ENCODE measurements at regions not wholly inside any gene's neighbourhood (a gene's known extent, or its start where the extent isn't known, plus 50 kb on each side); places are given as distances from the start of the nearest gene placed in this dataset.
A peak's percentile ranks its signal among the peaks of the same experiment; 100 is the strongest.

- no peaks in the 10 kb centered on the region for H3K36me3 ChIP-seq
- no peaks in the 10 kb centered on the region for H3K4me1 ChIP-seq
- intact Hi-C loops (cut with DNase I), result no loop called here
- H3K9me3 ChIP-seq, result no peaks in the 10 kb centered on the region
- no peak for ATAC-seq
- peaks cover 8% of the 10 kb centered on the region for H3K27me3 ChIP-seq
- no peak overlapping the region for H3K4me3 ChIP-seq
- H3K27ac ChIP-seq, result no peak overlapping the region
- TF ChIP-seq, protein P1, sequence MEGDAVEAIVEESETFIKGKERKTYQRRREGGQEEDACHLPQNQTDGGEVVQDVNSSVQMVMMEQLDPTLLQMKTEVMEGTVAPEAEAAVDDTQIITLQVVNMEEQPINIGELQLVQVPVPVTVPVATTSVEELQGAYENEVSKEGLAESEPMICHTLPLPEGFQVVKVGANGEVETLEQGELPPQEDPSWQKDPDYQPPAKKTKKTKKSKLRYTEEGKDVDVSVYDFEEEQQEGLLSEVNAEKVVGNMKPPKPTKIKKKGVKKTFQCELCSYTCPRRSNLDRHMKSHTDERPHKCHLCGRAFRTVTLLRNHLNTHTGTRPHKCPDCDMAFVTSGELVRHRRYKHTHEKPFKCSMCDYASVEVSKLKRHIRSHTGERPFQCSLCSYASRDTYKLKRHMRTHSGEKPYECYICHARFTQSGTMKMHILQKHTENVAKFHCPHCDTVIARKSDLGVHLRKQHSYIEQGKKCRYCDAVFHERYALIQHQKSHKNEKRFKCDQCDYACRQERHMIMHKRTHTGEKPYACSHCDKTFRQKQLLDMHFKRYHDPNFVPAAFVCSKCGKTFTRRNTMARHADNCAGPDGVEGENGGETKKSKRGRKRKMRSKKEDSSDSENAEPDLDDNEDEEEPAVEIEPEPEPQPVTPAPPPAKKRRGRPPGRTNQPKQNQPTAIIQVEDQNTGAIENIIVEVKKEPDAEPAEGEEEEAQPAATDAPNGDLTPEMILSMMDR (IDR thresholded peaks at IDR 0.05), result no peak
- no peak for DNase-seq
Observed at GRCh38 chr22:27310966-27311697, 490.4 kb downstream of the MN1 start.

DNA sequence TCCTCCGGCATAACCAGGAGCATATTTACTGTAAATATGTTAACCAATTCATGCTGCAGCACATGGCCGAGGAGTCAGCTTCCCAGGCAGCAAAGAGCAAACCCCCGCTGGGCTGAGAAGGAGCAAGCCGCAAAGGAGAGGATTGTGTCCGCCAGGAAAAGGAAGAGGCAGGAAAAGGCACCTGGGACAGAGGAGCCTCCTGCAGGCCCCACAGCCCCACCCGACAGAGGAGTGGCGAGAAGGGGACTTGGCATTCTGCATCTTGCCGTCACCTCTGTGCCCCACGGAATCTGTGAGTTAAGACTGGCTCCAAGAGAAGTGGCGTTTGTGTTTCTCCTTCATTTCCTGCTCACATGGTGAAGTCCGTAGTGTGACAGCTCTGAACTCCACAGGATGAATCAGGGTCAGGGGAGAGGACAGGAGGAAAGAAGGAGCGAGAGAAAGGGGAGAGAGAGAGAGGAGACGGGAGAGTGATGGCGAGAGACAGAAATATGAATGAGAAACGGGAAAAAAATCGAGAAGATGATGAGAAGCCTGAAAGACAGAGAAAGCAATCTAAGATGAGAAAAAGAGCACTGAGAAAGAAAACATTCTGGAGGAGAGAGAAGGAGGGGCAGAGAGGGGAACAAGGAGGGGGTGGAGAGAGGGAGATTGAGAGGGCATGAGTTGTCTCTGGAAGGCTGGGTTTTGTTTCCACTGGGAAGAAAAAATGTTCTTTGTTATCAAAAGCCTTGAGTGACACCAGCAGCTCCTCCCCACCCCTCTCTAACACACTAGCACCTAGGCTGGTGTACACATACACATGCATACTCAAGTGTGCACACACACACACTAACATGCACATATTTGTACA, 489.6 kb downstream of the MN1 start:
- Histone ChIP-seq H3K27me3 (peaks cover 8% of the 10 kb centered on the region), H3K4me1 (no peaks in the 10 kb centered on the region), H3K9me3 (no peaks in the 10 kb centered on the region), H3K4me3 (no peak overlapping the region), H3K36me3 (no peaks in the 10 kb centered on the region), H3K27ac (no peak overlapping the region)
- ATAC-seq (no peak), DNase-seq (no peak)
- TF ChIP-seq, protein P1 (IDR thresholded peaks at IDR 0.05), result no peak
- intact Hi-C loops (cut with DNase I), result no loop called here

DNA sequence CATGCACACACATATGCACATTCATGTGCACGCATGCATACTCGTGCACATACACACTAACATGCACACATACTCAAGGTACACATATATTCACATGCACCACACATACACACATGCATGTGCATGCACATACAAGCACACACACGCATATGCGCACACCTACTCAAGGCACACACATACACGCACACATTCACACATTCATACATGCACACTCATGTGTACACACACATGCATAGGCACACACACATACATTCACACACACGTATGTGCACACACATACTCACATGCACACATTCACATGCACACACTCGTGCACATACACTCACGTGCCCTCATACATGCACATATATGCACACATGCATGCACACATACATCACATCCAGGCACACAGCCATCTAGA, 489.0 kb downstream of the MN1 start:
- Histone ChIP-seq H3K4me3 (no peak overlapping the region), H3K36me3 (no peaks in the 10 kb centered on the region), H3K9me3 (no peaks in the 10 kb centered on the region), H3K27me3 (peaks cover 8% of the 10 kb centered on the region), H3K27ac (no peak overlapping the region), H3K4me1 (no peaks in the 10 kb centered on the region)
- intact Hi-C loops (cut with DNase I), result no loop called here
- TF ChIP-seq, protein P1 (IDR thresholded peaks at IDR 0.05), result no peak
- no peak for DNase-seq
- ATAC-seq, result no peak

- TF ChIP-seq, protein P1 (IDR thresholded peaks at IDR 0.05), result no peak
- Histone ChIP-seq H3K27me3 (peaks cover 8% of the 10 kb centered on the region), H3K9me3 (no peaks in the 10 kb centered on the region), H3K4me1 (peaks cover 3% of the 10 kb centered on the region), H3K4me3 (no peak overlapping the region), H3K27ac (no peak overlapping the region), H3K36me3 (no peaks in the 10 kb centered on the region)
- peak; percentile 57 for ATAC-seq
- no peak for DNase-seq
- intact Hi-C loops (cut with DNase I), result no loop called here
Observed at GRCh38 chr22:27312966-27313855, 488.3 kb downstream of the MN1 start.

- intact Hi-C loops (cut with DNase I), result no loop called here
- ATAC-seq (no peak), DNase-seq (no peak)
- no peak overlapping the region for H3K4me3 ChIP-seq
- H3K4me1 ChIP-seq, result peaks cover 4% of the 10 kb centered on the region
- no peaks in the 10 kb centered on the region for H3K36me3 ChIP-seq
- no peak overlapping the region for H3K27ac ChIP-seq
- H3K27me3 ChIP-seq, result peaks cover 8% of the 10 kb centered on the region
- TF ChIP-seq, protein P1 (IDR thresholded peaks at IDR 0.05), result no peak
- H3K9me3 ChIP-seq, result no peaks in the 10 kb centered on the region
Observed at GRCh38 chr22:27314276-27314807, 487.2 kb downstream of the MN1 start.
